Glutamatergic neuron (in vitro differentiated cells): ENCODE measurements at regions not wholly inside any gene's neighbourhood (a gene's known extent, or its start where the extent isn't known, plus 50 kb on each side); places are given as distances from the start of the nearest gene placed in this dataset.

ENCODE experiments used
- DNase-seq: peaks from one replicate; pipeline ENCODE4 v3.0.0; 2022
- H3K27ac Mint-ChIP-seq: one replicate; pipeline ENCODE4 v1.8.0; 2020; ENCODE audit warnings: mild to moderate bottlenecking, mixed read lengths, inconsistent platforms; ENCODE audit not compliant: unreplicated experiment
- H3K27me3 Mint-ChIP-seq: one replicate; pipeline ENCODE4 v1.8.0; 2020; ENCODE audit warnings: mild to moderate bottlenecking, moderate library complexity, mixed read lengths, inconsistent platforms; ENCODE audit not compliant: unreplicated experiment
- H3K36me3 Mint-ChIP-seq: one replicate; pipeline ENCODE4 v1.8.0; 2020; ENCODE audit warnings: mild to moderate bottlenecking, mixed read lengths, inconsistent platforms; ENCODE audit not compliant: unreplicated experiment
- H3K4me1 Mint-ChIP-seq: one replicate; pipeline ENCODE4 v1.8.0; 2020; ENCODE audit warnings: mild to moderate bottlenecking, low read depth, mixed read lengths, inconsistent platforms; ENCODE audit not compliant: unreplicated experiment
- H3K4me3 Mint-ChIP-seq: one replicate; pipeline ENCODE4 v1.8.0; 2020; ENCODE audit warnings: mild to moderate bottlenecking, mixed read lengths, inconsistent platforms; ENCODE audit not compliant: unreplicated experiment
- H3K9me3 Mint-ChIP-seq: one replicate; pipeline ENCODE4 v1.8.0; 2020; ENCODE audit warnings: mild to moderate bottlenecking, moderate library complexity, mixed read lengths, inconsistent platforms; ENCODE audit not compliant: unreplicated experiment
- CTCF ChIP-seq: fragments of 200-600 bp; sonication (generic); IDR thresholded peaks from one replicate; pipeline ENCODE4 v1.5.0; 2021; ENCODE audit not compliant: partially characterized antibody, unreplicated experiment

- Mint-ChIP-seq H3K36me3 (no peaks in the 10 kb centered on the region), H3K27me3 (no peaks in the 10 kb centered on the region), H3K4me1 (no peaks in the 10 kb centered on the region), H3K4me3 (no peak overlapping the region), H3K27ac (no peak overlapping the region), H3K9me3 (peaks cover 9% of the 10 kb centered on the region)
- no peak for TF ChIP-seq CTCF
- DNase-seq, result no peak
Observed at GRCh38 chr10:131018886-131019500, 292.5 kb downstream of the TCERG1L start.

- Mint-ChIP-seq H3K27me3 (no peaks in the 10 kb centered on the region), H3K4me1 (no peaks in the 10 kb centered on the region), H3K4me3 (no peak overlapping the region), H3K36me3 (no peaks in the 10 kb centered on the region), H3K9me3 (peaks cover 9% of the 10 kb centered on the region), H3K27ac (no peak overlapping the region)
- DNase-seq, result no peak
- no peak for TF ChIP-seq CTCF
Observed at GRCh38 chr10:131019696-131020095, 291.8 kb downstream of the TCERG1L start.

- no peaks in the 10 kb centered on the region for H3K27me3 Mint-ChIP-seq
- DNase-seq, result no peak
- H3K36me3 Mint-ChIP-seq, result no peaks in the 10 kb centered on the region
- TF ChIP-seq CTCF, result no peak
- no peaks in the 10 kb centered on the region for H3K4me1 Mint-ChIP-seq
- H3K9me3 Mint-ChIP-seq, result peaks cover 9% of the 10 kb centered on the region
- H3K4me3 Mint-ChIP-seq, result no peak overlapping the region
- no peak overlapping the region for H3K27ac Mint-ChIP-seq
Observed at GRCh38 chr10:131020775-131021174, 290.7 kb downstream of the TCERG1L start.

- H3K27ac Mint-ChIP-seq, result no peak overlapping the region
- H3K27me3 Mint-ChIP-seq, result no peaks in the 10 kb centered on the region
- H3K36me3 Mint-ChIP-seq, result no peaks in the 10 kb centered on the region
- H3K9me3 Mint-ChIP-seq, result peaks cover 9% of the 10 kb centered on the region
- no peak for DNase-seq
- no peaks in the 10 kb centered on the region for H3K4me1 Mint-ChIP-seq
- no peak for TF ChIP-seq CTCF
- H3K4me3 Mint-ChIP-seq, result no peak overlapping the region
Observed at GRCh38 chr10:131021246-131021895, 290.1 kb downstream of the TCERG1L start.

GRCh38 chr10:131021969-131022368 lies 289.6 kb downstream of the TCERG1L start:
- no peak for DNase-seq
- Mint-ChIP-seq H3K27me3 (no peaks in the 10 kb centered on the region), H3K4me1 (no peaks in the 10 kb centered on the region), H3K27ac (no peak overlapping the region), H3K9me3 (peaks cover 9% of the 10 kb centered on the region), H3K36me3 (no peaks in the 10 kb centered on the region), H3K4me3 (no peak overlapping the region)
- no peak for TF ChIP-seq CTCF
